HEK293T (cell line): ENCODE measurements at regions not wholly inside any gene's neighbourhood (a gene's known extent, or its start where the extent isn't known, plus 50 kb on each side); places are given as distances from the start of the nearest gene placed in this dataset.

Source experiments
- LEF1 ChIP-seq: fragments of 450-650 bp; IDR thresholded peaks from 2 replicates; pipeline ENCODE4 v1.6.1; 2017; ENCODE audit warnings: mild to moderate bottlenecking, borderline replicate concordance
- NFRKB ChIP-seq: fragments of 450-650 bp; IDR thresholded peaks from 2 replicates; pipeline ENCODE4 v1.6.1; 2016; ENCODE audit warnings: mild to moderate bottlenecking, moderate library complexity

DNA sequence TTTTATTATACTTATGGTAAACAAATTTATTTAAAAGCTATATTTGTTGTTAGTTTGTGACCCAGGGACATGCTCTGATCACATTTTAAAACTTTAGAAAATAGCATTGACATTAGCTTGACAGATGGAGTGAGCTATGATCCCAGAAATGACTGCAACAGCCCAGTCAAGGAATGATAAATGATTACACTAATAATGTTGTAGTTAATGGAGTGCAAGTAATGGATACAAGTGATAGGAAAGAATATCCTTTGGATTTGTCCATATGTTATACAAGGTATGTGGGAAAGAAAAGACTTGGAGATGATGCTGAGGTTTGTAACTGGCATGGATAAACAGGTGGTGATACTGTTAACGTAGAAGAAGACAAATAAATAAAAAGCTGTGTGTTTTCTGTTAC, 1908.7 kb downstream of the MRPL39 start:
- TF ChIP-seq LEF1: no peak
- TF ChIP-seq NFRKB: no peak
